Astrocyte (in vitro differentiated cells and primary cell): ENCODE measurements at regions not wholly inside any gene's neighbourhood (a gene's known extent, or its start where the extent isn't known, plus 50 kb on each side); places are given as distances from the start of the nearest gene placed in this dataset.

ENCODE experiments used
- EZH2 ChIP-seq: IDR thresholded peaks from 2 replicates; pipeline ENCODE4 v1.6.1; 2012; ENCODE audit warnings: mild to moderate bottlenecking, low read length, inconsistent platforms; ENCODE audit not compliant: insufficient read depth
- TF ChIP-seq, protein P1 (sequence below): IDR thresholded peaks from 2 replicates; pipeline ENCODE4 v1.5.1; 2011; ENCODE audit warnings: low read depth, mild to moderate bottlenecking, inconsistent platforms, low read length, moderate library complexity; ENCODE audit not compliant: insufficient read depth

DNA sequence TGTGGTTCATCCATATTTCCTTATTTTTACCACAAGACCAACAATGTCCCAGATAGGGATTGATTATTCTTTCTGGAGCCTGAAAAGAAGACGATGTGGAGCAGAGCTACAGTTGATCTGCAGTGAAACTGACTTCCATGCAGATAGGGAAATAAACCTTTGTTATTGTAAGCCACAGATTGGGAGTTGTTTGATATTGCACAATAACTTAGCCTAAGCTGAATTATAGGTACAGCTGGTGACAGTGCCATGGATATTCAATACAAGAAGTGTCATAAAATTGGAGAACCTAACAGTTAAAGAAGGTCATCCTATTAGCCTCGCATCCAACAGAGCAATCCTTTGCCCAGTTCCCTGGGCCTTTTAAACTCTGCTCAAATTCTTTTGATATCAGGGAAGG lies 367.7 kb upstream of the PPP2R3A start:
- no peak for TF ChIP-seq EZH2
- TF ChIP-seq, protein P1, sequence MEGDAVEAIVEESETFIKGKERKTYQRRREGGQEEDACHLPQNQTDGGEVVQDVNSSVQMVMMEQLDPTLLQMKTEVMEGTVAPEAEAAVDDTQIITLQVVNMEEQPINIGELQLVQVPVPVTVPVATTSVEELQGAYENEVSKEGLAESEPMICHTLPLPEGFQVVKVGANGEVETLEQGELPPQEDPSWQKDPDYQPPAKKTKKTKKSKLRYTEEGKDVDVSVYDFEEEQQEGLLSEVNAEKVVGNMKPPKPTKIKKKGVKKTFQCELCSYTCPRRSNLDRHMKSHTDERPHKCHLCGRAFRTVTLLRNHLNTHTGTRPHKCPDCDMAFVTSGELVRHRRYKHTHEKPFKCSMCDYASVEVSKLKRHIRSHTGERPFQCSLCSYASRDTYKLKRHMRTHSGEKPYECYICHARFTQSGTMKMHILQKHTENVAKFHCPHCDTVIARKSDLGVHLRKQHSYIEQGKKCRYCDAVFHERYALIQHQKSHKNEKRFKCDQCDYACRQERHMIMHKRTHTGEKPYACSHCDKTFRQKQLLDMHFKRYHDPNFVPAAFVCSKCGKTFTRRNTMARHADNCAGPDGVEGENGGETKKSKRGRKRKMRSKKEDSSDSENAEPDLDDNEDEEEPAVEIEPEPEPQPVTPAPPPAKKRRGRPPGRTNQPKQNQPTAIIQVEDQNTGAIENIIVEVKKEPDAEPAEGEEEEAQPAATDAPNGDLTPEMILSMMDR: no peak
